ENCODE measurements at regions not wholly inside any gene's neighbourhood (a gene's known extent, or its start where the extent isn't known, plus 50 kb on each side); places are given as distances from the start of the nearest gene placed in this dataset.

DNA sequence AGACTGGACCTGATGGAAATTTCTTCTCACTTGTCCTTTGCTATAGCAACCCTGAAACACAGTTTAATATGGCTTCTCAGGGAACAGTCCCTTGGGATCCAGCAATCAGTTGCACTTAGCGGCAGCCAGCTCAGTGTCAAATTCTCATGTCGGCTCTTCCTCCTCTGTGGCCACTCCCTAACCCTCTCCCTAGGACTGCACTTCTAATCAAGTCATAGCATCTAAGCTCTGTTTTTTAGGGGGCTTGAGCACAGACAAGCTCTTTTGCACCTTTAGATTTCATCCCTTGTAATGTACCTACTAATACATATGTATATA, 250.5 kb upstream of the TLE3 start:
- POLR2A ChIA-PET (ENCODE audit: low non-redundant PET), result interaction anchor here (0.5 kb wide), 1 partner anchor 896 kb away, joined by 3 read pairs; no protein-coding TSS in a partner anchor
- H3K27ac ChIP-seq (ENCODE audit: low read depth, low read length, poor library complexity, severe bottlenecking), result no peak overlapping the region

DNA sequence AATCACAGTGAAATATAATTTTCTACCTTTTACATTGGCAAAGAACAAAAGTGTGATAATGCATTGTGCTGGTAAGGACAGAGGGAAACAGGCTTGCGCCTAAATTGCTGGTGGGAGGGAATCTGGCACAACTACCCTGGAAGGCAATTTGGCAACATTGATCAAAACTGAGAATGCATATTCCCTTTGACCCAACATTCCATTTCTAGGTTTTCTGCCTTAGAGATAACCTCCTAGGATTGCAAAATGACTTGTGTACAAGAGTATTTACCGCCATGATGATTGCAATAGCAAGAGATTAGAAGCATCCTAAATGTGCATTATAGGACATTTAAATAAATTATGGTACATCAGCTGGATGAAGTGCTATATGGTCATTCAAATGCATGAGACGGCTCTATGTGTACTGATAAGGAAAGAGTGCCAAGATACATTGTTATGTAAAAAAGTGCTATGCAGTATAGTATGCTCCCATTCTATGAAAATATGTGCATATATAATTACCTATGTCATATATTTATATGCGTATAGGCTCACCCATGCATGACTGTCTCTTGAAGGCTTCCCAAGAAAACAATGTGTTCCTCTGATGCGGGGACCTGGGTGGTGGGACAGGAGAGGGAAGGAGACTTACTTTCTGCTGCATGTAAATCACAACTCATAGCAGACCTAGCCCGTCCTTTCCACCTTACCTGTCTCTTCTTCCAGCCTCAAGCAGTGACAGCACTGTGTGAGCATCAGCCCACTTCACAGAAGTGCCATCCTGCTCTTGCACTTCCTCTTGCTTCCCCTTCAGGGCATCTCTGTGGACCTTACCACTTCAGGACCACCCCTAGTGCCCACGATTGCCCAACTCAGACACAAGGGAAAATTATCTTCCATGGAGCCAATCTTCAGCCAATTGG, 249.9 kb upstream of the TLE3 start:
- H3K27ac ChIP-seq (ENCODE audit: low read depth, low read length, poor library complexity, severe bottlenecking), result no peak overlapping the region
- H3K27me3 ChIP-seq (replicated peaks; ENCODE audit: insufficient read depth, low read depth, low read length, poor library complexity), result no peaks in the 10 kb centered on the region
- TF ChIP-seq, protein P1, sequence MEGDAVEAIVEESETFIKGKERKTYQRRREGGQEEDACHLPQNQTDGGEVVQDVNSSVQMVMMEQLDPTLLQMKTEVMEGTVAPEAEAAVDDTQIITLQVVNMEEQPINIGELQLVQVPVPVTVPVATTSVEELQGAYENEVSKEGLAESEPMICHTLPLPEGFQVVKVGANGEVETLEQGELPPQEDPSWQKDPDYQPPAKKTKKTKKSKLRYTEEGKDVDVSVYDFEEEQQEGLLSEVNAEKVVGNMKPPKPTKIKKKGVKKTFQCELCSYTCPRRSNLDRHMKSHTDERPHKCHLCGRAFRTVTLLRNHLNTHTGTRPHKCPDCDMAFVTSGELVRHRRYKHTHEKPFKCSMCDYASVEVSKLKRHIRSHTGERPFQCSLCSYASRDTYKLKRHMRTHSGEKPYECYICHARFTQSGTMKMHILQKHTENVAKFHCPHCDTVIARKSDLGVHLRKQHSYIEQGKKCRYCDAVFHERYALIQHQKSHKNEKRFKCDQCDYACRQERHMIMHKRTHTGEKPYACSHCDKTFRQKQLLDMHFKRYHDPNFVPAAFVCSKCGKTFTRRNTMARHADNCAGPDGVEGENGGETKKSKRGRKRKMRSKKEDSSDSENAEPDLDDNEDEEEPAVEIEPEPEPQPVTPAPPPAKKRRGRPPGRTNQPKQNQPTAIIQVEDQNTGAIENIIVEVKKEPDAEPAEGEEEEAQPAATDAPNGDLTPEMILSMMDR (conservative IDR thresholded peaks at IDR 0.05; ENCODE audit: low read depth, low read length), result no peak
- TF ChIP-seq EZH2 (IDR thresholded peaks at IDR 0.05; ENCODE audit: borderline replicate concordance, low read depth, low read length, poor library complexity, severe bottlenecking), result no peak
- no peak for DNase-seq (ENCODE audit: low spot score)
- ChIA-PET POLR2A (ENCODE audit: low non-redundant PET) (interaction anchor here (0.5 kb wide), 1 partner anchor 895 kb away, joined by 3 read pairs; no protein-coding TSS in a partner anchor), CTCF (no interaction called here)
- peaks cover 9% of the 10 kb centered on the region for H3K4me1 ChIP-seq (ENCODE audit: insufficient read depth, low read length, poor library complexity, severe bottlenecking)
- no peaks in the 10 kb centered on the region for H3K36me3 ChIP-seq (ENCODE audit: insufficient read depth, low read length, poor library complexity, severe bottlenecking)
- no TSS peak for BruUV-seq (replicated peaks)
- H3K4me3 ChIP-seq (ENCODE audit: low read depth, low read length, poor library complexity, severe bottlenecking), result no peak overlapping the region
- intact Hi-C loops (cut with micrococcal nuclease; ENCODE audit: unreplicated experiment), result no loop called here
- no peaks in the 10 kb centered on the region for H3K9me3 ChIP-seq (ENCODE audit: low read depth, low read length, poor library complexity, severe bottlenecking)

More for the DNA sequence above, 250.5 kb upstream of the TLE3 start:
- Histone ChIP-seq H3K36me3 (ENCODE audit: insufficient read depth, low read length, poor library complexity, severe bottlenecking) (no peaks in the 10 kb centered on the region), H3K4me1 (ENCODE audit: insufficient read depth, low read length, poor library complexity, severe bottlenecking) (peaks cover 9% of the 10 kb centered on the region), H3K9me3 (ENCODE audit: low read depth, low read length, poor library complexity, severe bottlenecking) (no peaks in the 10 kb centered on the region), H3K4me3 (ENCODE audit: low read depth, low read length, poor library complexity, severe bottlenecking) (no peak overlapping the region), H3K27me3 (replicated peaks; ENCODE audit: insufficient read depth, low read depth, low read length, poor library complexity) (no peaks in the 10 kb centered on the region)
- CTCF ChIA-PET, result no interaction called here
- BruUV-seq (replicated peaks), result no TSS peak
- no peak for TF ChIP-seq EZH2 (IDR thresholded peaks at IDR 0.05; ENCODE audit: borderline replicate concordance, low read depth, low read length, poor library complexity, severe bottlenecking)
- TF ChIP-seq, protein P1 (conservative IDR thresholded peaks at IDR 0.05; ENCODE audit: low read depth, low read length), result no peak
- intact Hi-C loops (cut with micrococcal nuclease; ENCODE audit: unreplicated experiment), result no loop called here
- peak; percentile 70 for DNase-seq (ENCODE audit: low spot score)

DNA sequence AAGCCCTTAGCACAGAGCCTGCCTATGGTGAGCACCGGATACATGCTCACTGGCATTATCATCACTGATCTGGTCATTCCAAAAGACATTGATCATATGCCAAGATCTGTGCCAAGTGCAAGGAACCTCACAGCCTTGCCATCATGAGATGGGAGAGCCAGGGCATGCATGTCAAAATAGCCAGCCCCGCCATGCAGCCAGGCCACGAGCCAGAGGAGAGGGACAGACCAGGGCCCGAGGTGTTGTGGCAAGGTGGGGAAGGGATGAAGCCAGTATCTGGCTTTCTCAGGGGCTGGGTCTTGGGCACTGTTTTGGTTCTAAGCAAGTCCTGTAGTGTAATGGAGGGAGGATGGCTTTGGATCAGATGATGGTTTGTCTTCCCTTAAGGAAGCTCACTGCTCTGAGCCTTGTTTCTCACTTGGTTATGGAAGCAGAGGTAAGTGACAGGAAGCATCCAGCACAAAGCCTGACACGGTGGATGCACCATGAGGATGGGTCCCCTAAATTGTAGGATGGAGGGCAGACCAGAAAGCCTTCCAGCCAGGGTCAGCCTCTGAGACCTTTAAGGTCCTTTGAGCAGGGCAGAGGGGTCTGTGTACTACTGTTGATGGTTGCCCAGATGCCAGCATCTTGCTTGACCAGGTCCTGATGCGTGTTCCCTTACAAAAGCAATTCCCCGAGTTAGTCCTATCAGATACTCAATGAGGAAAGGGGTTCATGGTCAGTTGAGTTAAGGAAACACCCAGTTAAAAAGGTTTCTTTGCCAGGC, 247.7 kb upstream of the TLE3 start:
- H3K4me3 ChIP-seq (ENCODE audit: low read depth, low read length, poor library complexity, severe bottlenecking), result no peak overlapping the region
- CTCF ChIA-PET, result no interaction called here
- no peaks in the 10 kb centered on the region for H3K36me3 ChIP-seq (ENCODE audit: insufficient read depth, low read length, poor library complexity, severe bottlenecking)
- no peak overlapping the region for H3K27ac ChIP-seq (ENCODE audit: low read depth, low read length, poor library complexity, severe bottlenecking)
- H3K4me1 ChIP-seq (ENCODE audit: insufficient read depth, low read length, poor library complexity, severe bottlenecking), result peaks cover 9% of the 10 kb centered on the region
- TF ChIP-seq EZH2 (IDR thresholded peaks at IDR 0.05; ENCODE audit: borderline replicate concordance, low read depth, low read length, poor library complexity, severe bottlenecking), result no peak
- TF ChIP-seq, protein P1 (conservative IDR thresholded peaks at IDR 0.05; ENCODE audit: low read depth, low read length), result no peak
- no TSS peak for BruUV-seq (replicated peaks)
- intact Hi-C loops (cut with micrococcal nuclease; ENCODE audit: unreplicated experiment), result no loop called here
- H3K9me3 ChIP-seq (ENCODE audit: low read depth, low read length, poor library complexity, severe bottlenecking), result no peaks in the 10 kb centered on the region
- H3K27me3 ChIP-seq (replicated peaks; ENCODE audit: insufficient read depth, low read depth, low read length, poor library complexity), result no peaks in the 10 kb centered on the region
- DNase-seq (ENCODE audit: low spot score), result no peak
- POLR2A ChIA-PET (ENCODE audit: low non-redundant PET), result no interaction called here

All from A673 (cell line).